Adrenal gland (tissue), 9 donors: ENCODE measurements at regions not wholly inside any gene's neighbourhood (a gene's known extent, or its start where the extent isn't known, plus 50 kb on each side); places are given as distances from the start of the nearest gene placed in this dataset.

Experiments used
- DNase-seq, 7 donors: peaks; one replicate each; pipeline ENCODE4 v3.0.0-alpha.2; 2019 to 2020
- H3K27ac ChIP-seq, 5 donors: fragments of 200-600 bp; sonication (generic) in 4 of 5; 1 replicate in 3 of 5; 2 replicates in 2 of 5; pipeline versions ENCODE4 v1.5.1 to v1.8.0; 2016 to 2020; ENCODE audit warnings: mild to moderate bottlenecking in 1 of 5
- H3K27me3 ChIP-seq: fragments of 200-600 bp; 2 replicates; pipeline ENCODE4 v1.8.0; 2021
- H3K36me3 ChIP-seq, 2 donors: fragments of 200-600 bp; replicated peaks in 1 of 2; 1 replicate in 1 of 2; 2 replicates in 1 of 2; pipeline versions ENCODE4 v1.5.1 to v1.8.0; 2018 to 2022
- H3K4me1 ChIP-seq, 2 donors: fragments of 200-600 bp; replicated peaks in 1 of 2; 1 replicate in 1 of 2; 2 replicates in 1 of 2; pipeline versions ENCODE4 v1.5.1 to v1.8.0; 2018 to 2021
- H3K4me3 ChIP-seq, 4 donors: fragments of 200-600 bp; sonication (generic) in 3 of 4; one replicate each; pipeline ENCODE4 v1.5.1; 2016 to 2018
- H3K9me3 ChIP-seq, 3 donors: fragments of 200-600 bp; sonication (generic) in 1 of 3; replicated peaks in 1 of 3; 1 replicate in 2 of 3; 2 replicates in 1 of 3; pipeline versions ENCODE4 v1.5.1 to v1.8.0; 2016 to 2021
- POLR2A ChIP-seq, 2 donors: fragments of 450-650 bp; IDR thresholded peaks; one replicate each; pipeline ENCODE4 v1.6.1; 2017; ENCODE audit warnings: antibody characterized with exemption in 2 of 2, mild to moderate bottlenecking in 2 of 2, moderate library complexity in 1 of 2
- WGBS, 4 donors: extraction: QIAGEN DNeasy Blood & Tissue Kit in 2 of 4; methylation state at CpG; one replicate each; pipeline versions ENCODE4 v1.1.5 to v1.1.7; 2013 to 2017; 5-methylcytosine and 5-hydroxymethylcytosine counted together
- intact Hi-C, 2 donors: fragments of 100-400 bp; cut with DNase I; formaldehyde crosslinking; loops; one replicate each; pipeline versions ENCODE4 v1.14.1 to v1.15.0; 2022 to 2023
- TF ChIP-seq, protein P1 (sequence below), 6 experiments: fragments of 450-650 bp in 4 of 6; fragments of 200-600 bp in 2 of 6; sonication (generic) in 1 of 6; IDR thresholded peaks; 1 replicate in 5 of 6; 2 replicates in 1 of 6; pipeline versions ENCODE4 v1.5.1 to v1.8.0; 2016 to 2021; ENCODE audit warnings: antibody characterized with exemption in 6 of 6, mild to moderate bottlenecking in 2 of 6, moderate library complexity in 1 of 6
- donor health status: healthy with polysubstance abuse.
- donor health status: Bipolar disorder and iron deficiency.
- donor health status: DM: yes; HTN: yes; CAD: no.
- donor health status: DM: no; HTN: no; CAD: no.
- donor health status: DM: no; HTN: no; CAD: no.

DNA sequence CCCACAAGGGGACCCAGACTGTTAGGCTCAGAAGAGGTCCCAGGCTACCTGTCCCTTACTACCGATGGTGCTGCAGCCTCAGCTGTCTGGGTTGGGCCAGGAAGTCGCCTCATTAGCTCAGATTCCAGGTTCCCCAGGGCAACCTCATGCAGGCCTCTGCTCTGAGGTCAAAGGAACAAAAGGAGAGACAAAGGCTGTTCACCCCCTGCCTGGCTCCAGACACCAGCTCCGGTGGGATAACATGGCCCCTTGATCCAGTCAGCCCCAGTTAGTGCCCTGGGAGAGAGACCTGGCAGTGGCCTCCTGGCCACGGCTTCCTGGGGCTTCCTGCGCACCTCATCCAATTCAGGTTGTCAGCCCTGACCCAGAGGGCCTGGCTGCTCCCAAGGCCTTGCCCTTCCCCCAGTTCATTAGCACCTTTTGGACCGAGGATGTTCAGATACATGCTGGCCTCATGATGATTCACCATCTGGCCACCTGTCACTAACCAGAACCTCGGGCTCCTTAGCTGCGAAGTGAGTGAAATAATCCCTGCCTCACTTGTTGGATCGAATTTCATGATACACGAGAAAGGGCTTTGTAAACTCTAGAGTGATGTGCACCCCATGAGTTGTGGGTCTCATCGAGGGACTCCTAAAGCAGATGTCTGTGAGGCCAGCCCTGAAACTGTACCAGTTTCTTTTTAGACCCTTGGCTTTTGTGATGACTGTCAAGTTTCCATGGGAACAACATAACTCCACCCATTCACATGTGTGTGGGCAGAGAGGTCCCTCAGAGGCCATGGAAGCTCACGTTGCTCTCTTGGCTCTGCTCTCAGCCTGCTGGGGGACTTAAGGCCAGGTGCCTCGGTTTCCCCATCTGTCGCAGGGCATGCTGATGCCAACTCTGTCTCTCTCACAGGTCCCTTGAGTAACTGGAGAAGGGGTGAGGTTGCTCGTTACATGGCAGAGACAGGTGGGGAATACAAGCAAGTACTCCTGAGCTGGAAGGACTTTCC, 79.5 kb upstream of the PCBD1 start:
- 68 to 80% (median 74%) methylated on average over 14 to 15 of the region's 15 CpGs for WGBS, 4 donors
- no peaks in the 10 kb centered on the region for H3K4me1 ChIP-seq
- no peak overlapping the region for H3K4me3 ChIP-seq
- no peak overlapping the region for H3K27ac ChIP-seq
- no peaks in the 10 kb centered on the region for H3K27me3 ChIP-seq
- no peaks in the 10 kb centered on the region for H3K36me3 ChIP-seq
- no peak for TF ChIP-seq POLR2A (IDR thresholded peaks at IDR 0.05)
- TF ChIP-seq, protein P1, sequence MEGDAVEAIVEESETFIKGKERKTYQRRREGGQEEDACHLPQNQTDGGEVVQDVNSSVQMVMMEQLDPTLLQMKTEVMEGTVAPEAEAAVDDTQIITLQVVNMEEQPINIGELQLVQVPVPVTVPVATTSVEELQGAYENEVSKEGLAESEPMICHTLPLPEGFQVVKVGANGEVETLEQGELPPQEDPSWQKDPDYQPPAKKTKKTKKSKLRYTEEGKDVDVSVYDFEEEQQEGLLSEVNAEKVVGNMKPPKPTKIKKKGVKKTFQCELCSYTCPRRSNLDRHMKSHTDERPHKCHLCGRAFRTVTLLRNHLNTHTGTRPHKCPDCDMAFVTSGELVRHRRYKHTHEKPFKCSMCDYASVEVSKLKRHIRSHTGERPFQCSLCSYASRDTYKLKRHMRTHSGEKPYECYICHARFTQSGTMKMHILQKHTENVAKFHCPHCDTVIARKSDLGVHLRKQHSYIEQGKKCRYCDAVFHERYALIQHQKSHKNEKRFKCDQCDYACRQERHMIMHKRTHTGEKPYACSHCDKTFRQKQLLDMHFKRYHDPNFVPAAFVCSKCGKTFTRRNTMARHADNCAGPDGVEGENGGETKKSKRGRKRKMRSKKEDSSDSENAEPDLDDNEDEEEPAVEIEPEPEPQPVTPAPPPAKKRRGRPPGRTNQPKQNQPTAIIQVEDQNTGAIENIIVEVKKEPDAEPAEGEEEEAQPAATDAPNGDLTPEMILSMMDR (IDR thresholded peaks at IDR 0.05): no peak
- intact Hi-C loops: no loop called here
- no peaks in the 10 kb centered on the region for H3K9me3 ChIP-seq
- DNase-seq: no peak

DNA sequence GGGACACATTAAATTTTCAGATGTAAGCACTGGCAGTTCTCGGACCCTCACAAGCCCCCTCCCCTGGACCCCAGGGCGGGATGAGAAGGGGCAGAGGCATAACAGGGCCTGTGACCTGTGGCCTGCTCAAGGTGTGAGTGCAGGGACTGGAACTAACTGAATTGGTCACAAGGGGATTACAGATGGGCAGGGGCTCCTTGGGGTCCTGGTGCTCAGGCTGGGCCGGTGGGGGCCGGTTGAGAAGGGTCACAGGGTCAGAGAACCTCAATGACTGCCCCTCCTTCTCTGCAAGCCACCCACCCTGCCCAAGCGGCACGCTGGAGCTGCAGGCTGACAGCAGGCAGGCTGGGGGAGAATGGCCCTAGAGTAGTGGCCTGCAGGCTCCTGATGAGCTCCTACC, 80.8 kb upstream of the PCBD1 start:
- no peaks in the 10 kb centered on the region for H3K27me3 ChIP-seq
- intact Hi-C loops: no loop called here
- WGBS, 4 donors: 63 to 76% (median 71%) methylated on average over 5 to 6 of the region's 6 CpGs
- no peak overlapping the region for H3K4me3 ChIP-seq
- no peak for TF ChIP-seq POLR2A (IDR thresholded peaks at IDR 0.05)
- TF ChIP-seq, protein P1 (IDR thresholded peaks at IDR 0.05): no peak
- H3K9me3 ChIP-seq: no peaks in the 10 kb centered on the region
- no peaks in the 10 kb centered on the region for H3K4me1 ChIP-seq
- H3K27ac ChIP-seq: no peak overlapping the region
- H3K36me3 ChIP-seq: no peaks in the 10 kb centered on the region
- no peak for DNase-seq

DNA sequence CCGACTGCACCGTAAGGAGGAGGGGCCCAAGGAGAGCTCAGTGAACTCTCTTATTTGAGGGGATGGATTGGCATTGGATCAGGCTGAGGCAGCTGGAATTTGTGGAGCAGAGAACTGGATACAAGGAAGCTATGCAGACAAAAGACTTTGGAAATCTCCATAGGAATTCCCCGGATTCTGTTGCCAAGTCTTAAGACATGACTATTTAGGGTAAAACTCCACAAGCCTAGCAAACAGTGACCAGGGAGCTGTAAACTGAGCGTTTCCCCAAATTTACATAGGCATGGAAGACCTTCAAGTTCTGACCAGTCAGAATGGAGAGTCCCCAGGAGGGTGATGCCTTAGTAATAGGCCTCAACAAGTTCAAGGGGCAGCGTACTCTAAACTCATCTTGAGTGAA, 82.5 kb upstream of the PCBD1 start:
- H3K4me1 ChIP-seq: no peaks in the 10 kb centered on the region
- no peak overlapping the region for H3K27ac ChIP-seq
- TF ChIP-seq, protein P1 (IDR thresholded peaks at IDR 0.05): no peak
- no peak for TF ChIP-seq POLR2A (IDR thresholded peaks at IDR 0.05)
- no peaks in the 10 kb centered on the region for H3K9me3 ChIP-seq
- no peaks in the 10 kb centered on the region for H3K36me3 ChIP-seq
- 64 to 81% (median 76%) methylated on average over 5 of the region's 5 CpGs for WGBS, 4 donors
- no peaks in the 10 kb centered on the region for H3K27me3 ChIP-seq
- DNase-seq: no peak
- H3K4me3 ChIP-seq: no peak overlapping the region
- intact Hi-C loops: no loop called here

DNA sequence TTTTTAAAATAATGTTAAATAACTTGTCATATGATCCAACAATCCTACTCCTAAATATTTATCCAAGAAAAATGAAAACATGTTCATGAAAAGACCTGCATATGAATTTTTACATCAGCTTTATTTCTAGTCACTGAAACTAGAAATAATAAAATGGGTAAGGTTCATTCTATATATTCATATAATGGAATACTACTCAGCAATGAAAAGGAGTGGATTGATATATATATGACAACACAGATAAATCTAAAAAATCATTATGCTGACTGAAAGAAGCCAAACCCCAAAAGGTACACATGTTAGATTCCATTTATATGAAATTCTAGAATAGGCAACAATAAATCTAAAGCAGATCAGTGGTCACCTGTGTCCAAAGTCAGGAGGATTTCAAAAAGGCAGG, 84.9 kb upstream of the PCBD1 start:
- no peaks in the 10 kb centered on the region for H3K36me3 ChIP-seq
- H3K4me1 ChIP-seq: no peaks in the 10 kb centered on the region
- no peak for DNase-seq
- H3K4me3 ChIP-seq: no peak overlapping the region
- no peaks in the 10 kb centered on the region for H3K27me3 ChIP-seq
- intact Hi-C loops: no loop called here
- no peak overlapping the region for H3K27ac ChIP-seq
- TF ChIP-seq, protein P1 (IDR thresholded peaks at IDR 0.05): no peak
- TF ChIP-seq POLR2A (IDR thresholded peaks at IDR 0.05): no peak
- no peaks in the 10 kb centered on the region for H3K9me3 ChIP-seq
